ENCODE measurements at regions not wholly inside any gene's neighbourhood (a gene's known extent, or its start where the extent isn't known, plus 50 kb on each side); places are given as distances from the start of the nearest gene placed in this dataset.

DNA sequence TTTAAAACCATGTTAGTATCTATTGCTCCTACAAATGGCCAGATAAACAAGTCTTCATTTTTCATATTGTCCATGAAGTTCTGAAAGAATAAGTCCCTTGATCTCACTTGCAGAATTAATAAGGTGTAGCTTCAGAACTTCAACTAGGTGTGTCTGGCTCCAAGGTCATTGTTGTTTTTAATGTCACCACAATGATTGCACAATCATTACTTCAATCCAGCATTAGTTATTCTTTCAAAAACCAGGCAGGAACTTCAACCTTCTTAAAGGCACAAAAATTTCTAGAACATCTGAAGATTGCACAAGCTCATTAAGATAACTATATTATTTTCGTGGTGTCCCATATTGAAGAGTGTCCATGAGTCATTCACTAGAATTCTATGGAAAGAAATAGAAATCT is 1386.4 kb downstream of the CDH11 start:
- Histone ChIP-seq H3K4me1 (ENCODE audit: insufficient read depth, low read length) (no peaks in the 10 kb centered on the region), H3K27ac (ENCODE audit: low read depth in 1 of 2, low read length in 2 of 2) (no peak overlapping the region), H3K36me3 (ENCODE audit: insufficient read depth, low read length) (no peaks in the 10 kb centered on the region), H3K27me3 (ENCODE audit: control insufficient read depth in 1 of 2, insufficient read depth in 2 of 2, low read length in 2 of 2) (no peaks in the 10 kb centered on the region), H3K9me3 (ENCODE audit: control insufficient read depth in 1 of 2, insufficient read depth in 1 of 2, low read length in 2 of 2) (peaks cover 5 to 15% of the 10 kb centered on the region in 2 experiments), H3K4me3 (ENCODE audit: low read length) (no peak overlapping the region)
- Mint-ChIP-seq H3K9me3 (peaks cover 19% of the 10 kb centered on the region), H3K4me1 (ENCODE audit: low read depth) (no peaks in the 10 kb centered on the region), H3K27ac (no peak overlapping the region), H3K36me3 (ENCODE audit: low read depth) (no peaks in the 10 kb centered on the region), H3K4me3 (no peak overlapping the region), H3K27me3 (no peaks in the 10 kb centered on the region)
- intact Hi-C loops (cut with DNase I, micrococcal nuclease), result no loop called here
- TF ChIP-seq, protein P1, sequence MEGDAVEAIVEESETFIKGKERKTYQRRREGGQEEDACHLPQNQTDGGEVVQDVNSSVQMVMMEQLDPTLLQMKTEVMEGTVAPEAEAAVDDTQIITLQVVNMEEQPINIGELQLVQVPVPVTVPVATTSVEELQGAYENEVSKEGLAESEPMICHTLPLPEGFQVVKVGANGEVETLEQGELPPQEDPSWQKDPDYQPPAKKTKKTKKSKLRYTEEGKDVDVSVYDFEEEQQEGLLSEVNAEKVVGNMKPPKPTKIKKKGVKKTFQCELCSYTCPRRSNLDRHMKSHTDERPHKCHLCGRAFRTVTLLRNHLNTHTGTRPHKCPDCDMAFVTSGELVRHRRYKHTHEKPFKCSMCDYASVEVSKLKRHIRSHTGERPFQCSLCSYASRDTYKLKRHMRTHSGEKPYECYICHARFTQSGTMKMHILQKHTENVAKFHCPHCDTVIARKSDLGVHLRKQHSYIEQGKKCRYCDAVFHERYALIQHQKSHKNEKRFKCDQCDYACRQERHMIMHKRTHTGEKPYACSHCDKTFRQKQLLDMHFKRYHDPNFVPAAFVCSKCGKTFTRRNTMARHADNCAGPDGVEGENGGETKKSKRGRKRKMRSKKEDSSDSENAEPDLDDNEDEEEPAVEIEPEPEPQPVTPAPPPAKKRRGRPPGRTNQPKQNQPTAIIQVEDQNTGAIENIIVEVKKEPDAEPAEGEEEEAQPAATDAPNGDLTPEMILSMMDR (IDR thresholded peaks at IDR 0.05), result no peak
- no peak for DNase-seq
- CTCF ChIA-PET, result no interaction called here
- POLR2A ChIA-PET, result no interaction called here
- ATAC-seq (ENCODE audit: poor library complexity), result no peak

DNA sequence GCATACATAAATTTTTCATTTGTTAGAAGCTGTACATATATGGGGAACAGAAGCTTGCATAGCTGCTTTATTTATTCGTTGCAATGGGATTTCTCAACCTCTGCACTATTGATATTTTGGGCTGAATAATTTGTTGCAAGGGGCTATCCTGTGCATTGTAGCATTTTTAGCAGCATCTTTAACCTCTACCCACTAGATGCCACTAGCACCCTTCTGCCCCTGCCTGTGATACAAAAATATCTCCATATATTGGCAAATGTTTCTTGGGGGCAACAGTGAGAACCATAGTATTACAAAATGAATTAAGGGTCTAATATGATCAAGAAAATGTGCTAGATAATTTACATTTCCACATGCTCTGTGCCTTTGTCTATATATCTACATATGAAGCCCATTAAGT is 1401.0 kb downstream of the CDH11 start:
- TF ChIP-seq, protein P1 (IDR thresholded peaks at IDR 0.05), result no peak
- intact Hi-C loops (cut with DNase I, micrococcal nuclease), result no loop called here
- Histone ChIP-seq H3K4me1 (ENCODE audit: insufficient read depth, low read length) (no peaks in the 10 kb centered on the region), H3K9me3 (ENCODE audit: control insufficient read depth in 1 of 2, insufficient read depth in 1 of 2, low read length in 2 of 2) (peaks cover 3% of the 10 kb centered on the region in 2 experiments), H3K27ac (ENCODE audit: low read depth in 1 of 2, low read length in 2 of 2) (no peak overlapping the region), H3K27me3 (ENCODE audit: control insufficient read depth in 1 of 2, insufficient read depth in 2 of 2, low read length in 2 of 2) (no peaks in the 10 kb centered on the region), H3K36me3 (ENCODE audit: insufficient read depth, low read length) (no peaks in the 10 kb centered on the region), H3K4me3 (ENCODE audit: low read length) (no peak overlapping the region)
- no peak overlapping the region for H3K27ac Mint-ChIP-seq
- no peaks in the 10 kb centered on the region for H3K27me3 Mint-ChIP-seq
- no peaks in the 10 kb centered on the region for H3K36me3 Mint-ChIP-seq (ENCODE audit: low read depth)
- H3K4me3 Mint-ChIP-seq, result no peak overlapping the region
- CTCF ChIA-PET, result no interaction called here
- no peaks in the 10 kb centered on the region for H3K4me1 Mint-ChIP-seq (ENCODE audit: low read depth)
- POLR2A ChIA-PET, result no interaction called here
- H3K9me3 Mint-ChIP-seq, result peaks cover 10% of the 10 kb centered on the region
- DNase-seq, result no peak
- ATAC-seq (ENCODE audit: poor library complexity), result no peak

DNA sequence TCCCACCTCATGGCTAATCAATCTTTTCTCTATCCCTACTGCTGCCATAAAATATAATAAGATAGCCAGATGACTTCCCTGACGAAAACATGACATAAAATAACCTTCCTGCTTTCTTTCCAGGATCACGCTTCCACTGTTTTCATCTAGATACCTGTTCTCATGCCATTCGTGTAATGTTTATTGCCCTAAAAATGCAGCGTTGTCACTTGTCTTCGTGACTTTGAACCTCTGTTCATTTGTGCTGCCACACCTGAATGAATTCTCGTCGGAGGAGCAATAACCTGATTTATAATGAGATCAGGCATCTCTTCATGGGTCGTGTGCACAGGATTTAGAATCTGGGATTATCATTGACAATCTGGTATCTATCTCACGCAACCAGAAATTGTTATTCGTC is 1401.9 kb downstream of the CDH11 start:
- peaks cover 12% of the 10 kb centered on the region for H3K9me3 Mint-ChIP-seq
- POLR2A ChIA-PET, result no interaction called here

More for the DNA sequence above, 1401.9 kb downstream of the CDH11 start:
- no peak overlapping the region for H3K4me3 ChIP-seq (ENCODE audit: low read length)
- no peak overlapping the region for H3K27ac ChIP-seq (ENCODE audit: low read depth in 1 of 2, low read length in 2 of 2)
- H3K36me3 ChIP-seq (ENCODE audit: insufficient read depth, low read length), result no peaks in the 10 kb centered on the region
- H3K36me3 Mint-ChIP-seq (ENCODE audit: low read depth), result no peaks in the 10 kb centered on the region
- H3K9me3 ChIP-seq (ENCODE audit: control insufficient read depth in 1 of 2, insufficient read depth in 1 of 2, low read length in 2 of 2), result peaks cover 3 to 8% of the 10 kb centered on the region in 2 experiments
- TF ChIP-seq, protein P1 (IDR thresholded peaks at IDR 0.05), result no peak
- no peaks in the 10 kb centered on the region for H3K27me3 ChIP-seq (ENCODE audit: control insufficient read depth in 1 of 2, insufficient read depth in 2 of 2, low read length in 2 of 2)
- H3K4me3 Mint-ChIP-seq, result no peak overlapping the region
- no peaks in the 10 kb centered on the region for H3K27me3 Mint-ChIP-seq
- H3K27ac Mint-ChIP-seq, result no peak overlapping the region
- H3K4me1 ChIP-seq (ENCODE audit: insufficient read depth, low read length), result no peaks in the 10 kb centered on the region
- intact Hi-C loops (cut with DNase I, micrococcal nuclease), result no loop called here
- no peaks in the 10 kb centered on the region for H3K4me1 Mint-ChIP-seq (ENCODE audit: low read depth)
- ATAC-seq (ENCODE audit: poor library complexity) (no peak), DNase-seq (no peak)
- CTCF ChIA-PET, result no interaction called here

Data from CD4-positive, alpha-beta T cell (primary cell).